GM12875 (cell line): ENCODE measurements at regions not wholly inside any gene's neighbourhood (a gene's known extent, or its start where the extent isn't known, plus 50 kb on each side); places are given as distances from the start of the nearest gene placed in this dataset.

Experiments
- H3K4me3 ChIP-seq: one replicate; pipeline ENCODE4 v1.5.1; 2011; ENCODE audit warnings: low read depth, low read length, control low read depth
- CTCF ChIP-seq: IDR thresholded peaks from 2 replicates; pipeline ENCODE4 v1.5.1; 2011; ENCODE audit warnings: low read depth, mild to moderate bottlenecking, control low read depth, inconsistent platforms, low read length, moderate library complexity, borderline replicate concordance; ENCODE audit not compliant: insufficient read depth

GRCh38 chr10:113340282-113340681 is 212.6 kb upstream of the HABP2 start:
- TF ChIP-seq CTCF = no peak
- H3K4me3 ChIP-seq = no peak overlapping the region

GRCh38 chr10:113341138-113341537 is 211.7 kb upstream of the HABP2 start:
- TF ChIP-seq CTCF = no peak
- H3K4me3 ChIP-seq = no peak overlapping the region

- no peak overlapping the region for H3K4me3 ChIP-seq
- no peak for TF ChIP-seq CTCF
Observed at GRCh38 chr10:113345826-113346624, 206.8 kb upstream of the HABP2 start.

GRCh38 chr10:113347508-113347907 is 205.3 kb upstream of the HABP2 start:
- H3K4me3 ChIP-seq = no peak overlapping the region
- TF ChIP-seq CTCF = no peak

- no peak overlapping the region for H3K4me3 ChIP-seq
- TF ChIP-seq CTCF = no peak
Observed at GRCh38 chr10:113348694-113349093, 204.2 kb upstream of the HABP2 start.

- no peak overlapping the region for H3K4me3 ChIP-seq
Observed at GRCh38 chr10:113350311-113351040, 202.4 kb upstream of the HABP2 start.

More at GRCh38 chr10:113350311-113351040, 202.4 kb upstream of the HABP2 start:
- TF ChIP-seq CTCF = no peak
